ENCODE measurements at regions not wholly inside any gene's neighbourhood (a gene's known extent, or its start where the extent isn't known, plus 50 kb on each side); places are given as distances from the start of the nearest gene placed in this dataset.

DNA sequence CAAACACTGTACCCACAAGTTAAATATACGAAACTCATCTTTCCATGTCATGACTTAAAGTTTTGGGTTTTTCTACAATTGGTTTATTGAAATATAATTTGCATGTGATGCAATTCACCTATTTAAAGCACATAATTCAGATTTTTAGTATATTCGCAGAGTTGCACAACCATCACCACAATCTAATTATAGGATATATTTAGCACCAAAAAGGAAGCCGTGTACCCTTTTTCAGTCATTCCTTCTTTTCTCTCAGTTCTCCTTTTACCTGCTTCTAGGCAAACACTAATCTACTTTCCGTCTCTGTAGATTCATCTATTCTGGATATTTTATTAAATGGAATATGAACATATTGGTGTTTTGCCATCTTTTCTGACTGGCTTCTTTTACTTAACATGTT lies 1458.1 kb upstream of the TENM4 start:
- no peaks in the 10 kb centered on the region for H3K27me3 ChIP-seq (ENCODE audit: control insufficient read depth, insufficient read depth, low read length)
- no peak overlapping the region for H3K9ac ChIP-seq (ENCODE audit: low read length in 3 of 3)
- TF ChIP-seq, protein P1, sequence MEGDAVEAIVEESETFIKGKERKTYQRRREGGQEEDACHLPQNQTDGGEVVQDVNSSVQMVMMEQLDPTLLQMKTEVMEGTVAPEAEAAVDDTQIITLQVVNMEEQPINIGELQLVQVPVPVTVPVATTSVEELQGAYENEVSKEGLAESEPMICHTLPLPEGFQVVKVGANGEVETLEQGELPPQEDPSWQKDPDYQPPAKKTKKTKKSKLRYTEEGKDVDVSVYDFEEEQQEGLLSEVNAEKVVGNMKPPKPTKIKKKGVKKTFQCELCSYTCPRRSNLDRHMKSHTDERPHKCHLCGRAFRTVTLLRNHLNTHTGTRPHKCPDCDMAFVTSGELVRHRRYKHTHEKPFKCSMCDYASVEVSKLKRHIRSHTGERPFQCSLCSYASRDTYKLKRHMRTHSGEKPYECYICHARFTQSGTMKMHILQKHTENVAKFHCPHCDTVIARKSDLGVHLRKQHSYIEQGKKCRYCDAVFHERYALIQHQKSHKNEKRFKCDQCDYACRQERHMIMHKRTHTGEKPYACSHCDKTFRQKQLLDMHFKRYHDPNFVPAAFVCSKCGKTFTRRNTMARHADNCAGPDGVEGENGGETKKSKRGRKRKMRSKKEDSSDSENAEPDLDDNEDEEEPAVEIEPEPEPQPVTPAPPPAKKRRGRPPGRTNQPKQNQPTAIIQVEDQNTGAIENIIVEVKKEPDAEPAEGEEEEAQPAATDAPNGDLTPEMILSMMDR (IDR thresholded peaks at IDR 0.05; ENCODE audit: borderline replicate concordance, extremely low read depth, insufficient read depth): no peak
- H3K36me3 ChIP-seq (ENCODE audit: control insufficient read depth in 2 of 3, insufficient read depth in 3 of 3, low read length in 3 of 3): no peaks in the 10 kb centered on the region
- peaks cover 0 to 2% (median 0%) of the 10 kb centered on the region in 3 donors for H3K9me3 ChIP-seq (ENCODE audit: control insufficient read depth in 2 of 3, insufficient read depth in 1 of 3, low read length in 3 of 3)
- H3K4me1 ChIP-seq (ENCODE audit: control insufficient read depth in 2 of 3, insufficient read depth in 2 of 3, low read depth in 1 of 3, low read length in 3 of 3): no peaks in the 10 kb centered on the region
- intact Hi-C loops (cut with DNase I): no loop called here
- FAIRE-seq (no peak), DNase-seq (no peak)
- no peak overlapping the region for H3K4me3 ChIP-seq (ENCODE audit: low read length in 3 of 3)
- H3K27ac ChIP-seq (ENCODE audit: low read depth in 2 of 2, low read length in 2 of 2): no peak overlapping the region

DNA sequence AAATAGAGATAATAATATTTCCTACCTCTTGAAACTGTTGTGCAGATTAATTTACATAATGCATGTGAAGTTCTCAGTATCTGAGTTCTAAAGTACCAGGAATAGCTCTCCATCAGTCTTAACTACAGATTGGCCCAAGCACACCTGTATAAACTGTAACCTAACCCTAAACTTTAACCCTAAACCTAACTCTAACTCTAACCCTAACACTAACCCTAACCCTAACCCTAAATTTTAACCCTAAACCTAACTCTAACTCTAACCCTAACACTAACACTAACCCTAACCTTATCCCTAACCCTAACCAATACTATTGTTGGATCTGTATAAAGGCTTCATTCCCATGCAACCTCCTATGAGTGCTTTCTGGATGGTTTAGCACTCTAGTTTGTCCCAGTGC lies 1445.9 kb upstream of the TENM4 start:
- no peak for FAIRE-seq
- Histone ChIP-seq H3K4me3 (ENCODE audit: low read length in 3 of 3) (no peak overlapping the region), H3K9me3 (ENCODE audit: control insufficient read depth in 2 of 3, insufficient read depth in 1 of 3, low read length in 3 of 3) (no peaks in the 10 kb centered on the region), H3K4me1 (ENCODE audit: control insufficient read depth in 2 of 3, insufficient read depth in 2 of 3, low read depth in 1 of 3, low read length in 3 of 3) (no peaks in the 10 kb centered on the region), H3K27me3 (ENCODE audit: control insufficient read depth, insufficient read depth, low read length) (no peaks in the 10 kb centered on the region), H3K27ac (ENCODE audit: low read depth in 2 of 2, low read length in 2 of 2) (no peak overlapping the region), H3K9ac (ENCODE audit: low read length in 3 of 3) (no peak overlapping the region), H3K36me3 (ENCODE audit: control insufficient read depth in 2 of 3, insufficient read depth in 3 of 3, low read length in 3 of 3) (no peaks in the 10 kb centered on the region)
- DNase-seq: no peak
- TF ChIP-seq, protein P1 (IDR thresholded peaks at IDR 0.05; ENCODE audit: borderline replicate concordance, extremely low read depth, insufficient read depth): no peak
- intact Hi-C loops (cut with DNase I): no loop called here

GRCh38 chr11:80873310-80873999 lies 1432.6 kb upstream of the TENM4 start:
- Histone ChIP-seq H3K27me3 (ENCODE audit: control insufficient read depth, insufficient read depth, low read length) (no peaks in the 10 kb centered on the region), H3K4me3 (ENCODE audit: low read length in 3 of 3) (no peak overlapping the region), H3K4me1 (ENCODE audit: control insufficient read depth in 2 of 3, insufficient read depth in 2 of 3, low read depth in 1 of 3, low read length in 3 of 3) (no peaks in the 10 kb centered on the region), H3K9me3 (ENCODE audit: control insufficient read depth in 2 of 3, insufficient read depth in 1 of 3, low read length in 3 of 3) (no peaks in the 10 kb centered on the region), H3K36me3 (ENCODE audit: control insufficient read depth in 2 of 3, insufficient read depth in 3 of 3, low read length in 3 of 3) (no peaks in the 10 kb centered on the region), H3K9ac (ENCODE audit: low read length in 3 of 3) (no peak overlapping the region), H3K27ac (ENCODE audit: low read depth in 2 of 2, low read length in 2 of 2) (no peak overlapping the region)
- FAIRE-seq: no peak
- TF ChIP-seq, protein P1 (IDR thresholded peaks at IDR 0.05; ENCODE audit: borderline replicate concordance, extremely low read depth, insufficient read depth): no peak
- intact Hi-C loops (cut with DNase I): no loop called here
- DNase-seq: no peak
